ENCODE measurements at regions not wholly inside any gene's neighbourhood (a gene's known extent, or its start where the extent isn't known, plus 50 kb on each side); places are given as distances from the start of the nearest gene placed in this dataset.

GRCh38 chr7:106747804-106748203, 86.8 kb upstream of the CCDC71L start:
- TF ChIP-seq CTCF (IDR thresholded peaks at IDR 0.05; ENCODE audit: insufficient read depth, low read length, poor library complexity, severe bottlenecking) (no peak), EZH2phosphoT487 (conservative IDR thresholded peaks at IDR 0.05; ENCODE audit: low read length) (no peak)
